BE2C (cell line): ENCODE measurements at regions not wholly inside any gene's neighbourhood (a gene's known extent, or its start where the extent isn't known, plus 50 kb on each side); places are given as distances from the start of the nearest gene placed in this dataset.

ENCODE experiments used
- DNase-seq: peaks from one replicate; pipeline ENCODE4 v3.0.0-alpha.2; 2020
- H3K27me3 ChIP-seq: fragments of 250-450 bp; sonication (Bioruptor Pico); 2 replicates; pipeline ENCODE4 v1.5.1; 2020; ENCODE audit warnings: mild to moderate bottlenecking
- H3K36me3 ChIP-seq: fragments of 250-450 bp; sonication (Bioruptor Pico); 2 replicates; pipeline ENCODE4 v1.5.1; 2020; ENCODE audit warnings: mild to moderate bottlenecking
- H3K4me1 ChIP-seq: fragments of 250-450 bp; sonication (Bioruptor Pico); 2 replicates; pipeline ENCODE4 v1.5.1; 2020
- H3K4me3 ChIP-seq: 2 replicates; pipeline ENCODE4 v1.5.1; 2011; ENCODE audit warnings: low read depth, low read length
- H3K9me3 ChIP-seq: fragments of 250-450 bp; sonication (Bioruptor Pico); 2 replicates; pipeline ENCODE4 v1.5.1; 2020
- CTCF ChIP-seq: IDR thresholded peaks from 2 replicates; pipeline ENCODE4 v1.5.1; 2012; ENCODE audit warnings: mild to moderate bottlenecking, low read depth, low read length

- DNase-seq = no peak
- no peaks in the 10 kb centered on the region for H3K27me3 ChIP-seq
- no peaks in the 10 kb centered on the region for H3K9me3 ChIP-seq
- TF ChIP-seq CTCF = no peak
- H3K4me1 ChIP-seq = no peaks in the 10 kb centered on the region
- H3K4me3 ChIP-seq = no peak overlapping the region
- no peaks in the 10 kb centered on the region for H3K36me3 ChIP-seq
Observed at GRCh38 chr5:2563046-2563445, 188.4 kb downstream of the IRX2 start.

GRCh38 chr5:2562036-2562435 lies 189.4 kb downstream of the IRX2 start:
- H3K4me3 ChIP-seq = no peak overlapping the region
- H3K4me1 ChIP-seq = no peaks in the 10 kb centered on the region
- no peaks in the 10 kb centered on the region for H3K27me3 ChIP-seq
- H3K36me3 ChIP-seq = no peaks in the 10 kb centered on the region
- no peak for DNase-seq
- no peaks in the 10 kb centered on the region for H3K9me3 ChIP-seq
- no peak for TF ChIP-seq CTCF

GRCh38 chr5:2560435-2560834 lies 191.0 kb downstream of the IRX2 start:
- Histone ChIP-seq H3K27me3 (no peaks in the 10 kb centered on the region), H3K9me3 (no peaks in the 10 kb centered on the region)
- TF ChIP-seq CTCF = no peak

GRCh38 chr5:2557435-2557834 lies 194.0 kb downstream of the IRX2 start:
- H3K36me3 ChIP-seq = no peaks in the 10 kb centered on the region
- TF ChIP-seq CTCF = no peak
- H3K4me1 ChIP-seq = no peaks in the 10 kb centered on the region
- no peaks in the 10 kb centered on the region for H3K27me3 ChIP-seq
- no peak overlapping the region for H3K4me3 ChIP-seq
- DNase-seq = no peak
- no peaks in the 10 kb centered on the region for H3K9me3 ChIP-seq

More at GRCh38 chr5:2560435-2560834, 191.0 kb downstream of the IRX2 start:
- H3K4me1 ChIP-seq = no peaks in the 10 kb centered on the region
- no peak overlapping the region for H3K4me3 ChIP-seq
- no peaks in the 10 kb centered on the region for H3K36me3 ChIP-seq
- DNase-seq = no peak

GRCh38 chr5:2556375-2556966 lies 195.0 kb downstream of the IRX2 start:
- H3K27me3 ChIP-seq = no peaks in the 10 kb centered on the region
- no peaks in the 10 kb centered on the region for H3K4me1 ChIP-seq
- DNase-seq = no peak
- TF ChIP-seq CTCF = no peak
- no peak overlapping the region for H3K4me3 ChIP-seq
- no peaks in the 10 kb centered on the region for H3K36me3 ChIP-seq
- no peaks in the 10 kb centered on the region for H3K9me3 ChIP-seq

GRCh38 chr5:2553611-2554010 lies 197.9 kb downstream of the IRX2 start:
- no peak overlapping the region for H3K4me3 ChIP-seq
- H3K27me3 ChIP-seq = no peaks in the 10 kb centered on the region
- no peaks in the 10 kb centered on the region for H3K36me3 ChIP-seq
- no peak for DNase-seq
- no peaks in the 10 kb centered on the region for H3K9me3 ChIP-seq
- no peaks in the 10 kb centered on the region for H3K4me1 ChIP-seq
- TF ChIP-seq CTCF = no peak
